RWPE1 (cell line): ENCODE measurements at regions not wholly inside any gene's neighbourhood (a gene's known extent, or its start where the extent isn't known, plus 50 kb on each side); places are given as distances from the start of the nearest gene placed in this dataset.
"Not testable (repeated sequence)": the region's sequence is repeated elsewhere in the genome, so short reads cannot be mapped to it uniquely, and the experiment has no call there.

Experiments used
- CTCF ChIA-PET: fragments of 350-600 bp; sonication (Branson Sonifier 250); formaldehyde crosslinking; extraction: SDS; loops from one replicate; lab custom pipeline; 2021; lab: Yijun Ruan, JAX
- POLR2A ChIA-PET: fragments of 400-600 bp; formaldehyde crosslinking; extraction: SDS; loops from one replicate; lab custom pipeline; 2020; ENCODE audit warnings: antibody characterized with exemption; ENCODE audit not compliant: low non-redundant PET; lab: Yijun Ruan, JAX
- DNase-seq: peaks from one replicate; pipeline ENCODE4 v3.0.0; 2012; ENCODE audit warnings: low spot score
- H3K27ac ChIP-seq: fragments of 450-650 bp; 2 replicates; pipeline ENCODE4 v1.5.1; 2017
- CTCF ChIP-seq: fragments of 450-650 bp; conservative IDR thresholded peaks from 2 replicates; pipeline ENCODE4 v1.5.1; 2017; ENCODE audit warnings: low read depth, mild to moderate bottlenecking

- CTCF ChIA-PET, result no interaction called here
- H3K27ac ChIP-seq, result no peak overlapping the region
- DNase-seq, result no peak
- POLR2A ChIA-PET, result no interaction called here
- TF ChIP-seq CTCF, result no peak
Observed at GRCh38 chr15:38093931-38094330, 158.7 kb upstream of the SPRED1 start.

- POLR2A ChIA-PET, result no interaction called here
- CTCF ChIA-PET, result no interaction called here
- DNase-seq, result no peak
- TF ChIP-seq CTCF, result no peak
- no peak overlapping the region for H3K27ac ChIP-seq
Observed at GRCh38 chr15:38102972-38103371, 149.7 kb upstream of the SPRED1 start.

- ChIA-PET CTCF (no interaction called here), POLR2A (no interaction called here)
- no peak for DNase-seq
- H3K27ac ChIP-seq, result no peak overlapping the region
- no peak for TF ChIP-seq CTCF
Observed at GRCh38 chr15:38103564-38103963, 149.1 kb upstream of the SPRED1 start.

DNA sequence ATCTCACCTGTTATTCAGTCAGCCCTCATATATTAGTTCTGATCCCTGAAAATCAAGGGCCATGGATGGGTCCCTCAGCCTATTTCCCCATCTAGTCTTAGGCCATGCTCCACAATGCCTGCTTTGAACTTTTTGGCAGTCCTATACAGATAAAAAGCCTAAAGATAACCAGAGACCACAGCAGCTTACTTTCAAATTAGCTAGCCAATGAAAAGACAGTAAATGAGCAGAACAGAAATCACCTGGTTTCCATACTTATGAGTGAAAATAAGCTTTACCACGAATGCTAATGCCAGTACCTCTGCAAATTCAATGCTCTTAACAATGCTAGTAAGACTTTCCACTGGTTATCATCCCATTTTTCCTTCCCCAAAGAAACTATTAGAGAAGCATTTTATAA is 141.6 kb upstream of the SPRED1 start:
- no peak for TF ChIP-seq CTCF
- H3K27ac ChIP-seq, result no peak overlapping the region
- CTCF ChIA-PET, result interaction anchor here (0.5 kb wide), 1 partner anchor 115 kb away, joined by 4 read pairs; no protein-coding TSS in a partner anchor
- no peak for DNase-seq
- POLR2A ChIA-PET, result no interaction called here

- H3K27ac ChIP-seq, result no peak overlapping the region
- TF ChIP-seq CTCF, result no peak
- POLR2A ChIA-PET, result no interaction called here
- no peak for DNase-seq
- CTCF ChIA-PET, result no interaction called here
Observed at GRCh38 chr15:38112406-38112805, 140.2 kb upstream of the SPRED1 start.

- ChIA-PET POLR2A (no interaction called here), CTCF (interaction anchor here (0.9 kb wide), 1 partner anchor 13 kb away, joined by 3 read pairs; no protein-coding TSS in a partner anchor)
- H3K27ac ChIP-seq, result no peak overlapping the region
- DNase-seq, result no peak
- no peak for TF ChIP-seq CTCF
Observed at GRCh38 chr15:38115121-38115520, 137.5 kb upstream of the SPRED1 start.

GRCh38 chr15:38117781-38118180 is 134.9 kb upstream of the SPRED1 start:
- ChIA-PET POLR2A (no interaction called here), CTCF (no interaction called here)
- no peak overlapping the region for H3K27ac ChIP-seq
- TF ChIP-seq CTCF, result no peak
- DNase-seq, result no peak

DNA sequence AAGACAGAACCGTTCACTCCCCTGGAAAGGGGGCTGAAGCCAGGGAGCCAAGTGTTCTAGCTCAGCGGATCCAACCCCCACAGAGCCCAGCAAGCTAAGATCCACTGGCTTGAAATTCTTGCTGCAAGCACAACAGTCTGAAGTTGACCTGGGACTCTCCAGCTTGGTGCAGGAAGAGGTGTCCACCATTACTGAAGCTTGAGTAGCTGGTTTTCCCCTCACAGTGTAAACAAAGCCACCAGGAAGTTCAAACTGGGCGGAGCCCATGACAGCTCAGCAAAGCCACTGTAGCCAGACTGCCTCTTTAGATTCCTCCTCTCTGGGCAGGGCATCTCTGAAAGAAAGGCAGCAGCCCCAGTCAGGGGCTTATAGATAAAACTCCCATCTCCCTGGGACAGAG is 132.8 kb upstream of the SPRED1 start:
- H3K27ac ChIP-seq, POLR2A ChIA-PET, DNase-seq, CTCF ChIA-PET: not testable (repeated sequence)
